ENCODE measurements at regions not wholly inside any gene's neighbourhood (a gene's known extent, or its start where the extent isn't known, plus 50 kb on each side); places are given as distances from the start of the nearest gene placed in this dataset.

- DNase-seq (ENCODE audit: low read depth) = no peak
- H3K4me3 ChIP-seq (ENCODE audit: low read depth, low read length) = no peak overlapping the region
- no peak for TF ChIP-seq CTCF (IDR thresholded peaks at IDR 0.05; ENCODE audit: insufficient read depth, low read length)
Measured at GRCh38 chr5:20609126-20609525, 621.1 kb upstream of the CDH18 start.

DNA sequence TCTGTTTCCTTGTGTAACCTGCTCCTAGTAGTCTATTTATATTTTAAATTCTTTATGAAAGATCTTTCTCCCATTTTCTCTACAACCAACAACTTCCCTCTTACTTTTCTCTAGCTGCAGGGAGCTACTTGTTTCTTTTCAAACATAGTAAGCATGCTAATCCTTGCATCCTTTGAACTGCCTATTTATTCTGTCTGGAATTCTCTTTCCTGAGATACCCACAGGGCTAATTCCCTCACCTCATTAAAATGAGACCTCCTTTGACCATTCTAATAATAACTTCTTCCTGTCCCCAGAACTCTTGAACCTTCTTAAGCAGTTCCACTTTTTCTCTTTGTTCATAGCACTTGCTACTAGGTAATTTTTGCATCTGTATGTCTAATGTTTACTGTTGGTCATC lies 620.6 kb upstream of the CDH18 start:
- H3K4me3 ChIP-seq (ENCODE audit: low read depth, low read length) = no peak overlapping the region
- TF ChIP-seq CTCF (IDR thresholded peaks at IDR 0.05; ENCODE audit: insufficient read depth, low read length) = no peak
- DNase-seq (ENCODE audit: low read depth) = no peak

DNA sequence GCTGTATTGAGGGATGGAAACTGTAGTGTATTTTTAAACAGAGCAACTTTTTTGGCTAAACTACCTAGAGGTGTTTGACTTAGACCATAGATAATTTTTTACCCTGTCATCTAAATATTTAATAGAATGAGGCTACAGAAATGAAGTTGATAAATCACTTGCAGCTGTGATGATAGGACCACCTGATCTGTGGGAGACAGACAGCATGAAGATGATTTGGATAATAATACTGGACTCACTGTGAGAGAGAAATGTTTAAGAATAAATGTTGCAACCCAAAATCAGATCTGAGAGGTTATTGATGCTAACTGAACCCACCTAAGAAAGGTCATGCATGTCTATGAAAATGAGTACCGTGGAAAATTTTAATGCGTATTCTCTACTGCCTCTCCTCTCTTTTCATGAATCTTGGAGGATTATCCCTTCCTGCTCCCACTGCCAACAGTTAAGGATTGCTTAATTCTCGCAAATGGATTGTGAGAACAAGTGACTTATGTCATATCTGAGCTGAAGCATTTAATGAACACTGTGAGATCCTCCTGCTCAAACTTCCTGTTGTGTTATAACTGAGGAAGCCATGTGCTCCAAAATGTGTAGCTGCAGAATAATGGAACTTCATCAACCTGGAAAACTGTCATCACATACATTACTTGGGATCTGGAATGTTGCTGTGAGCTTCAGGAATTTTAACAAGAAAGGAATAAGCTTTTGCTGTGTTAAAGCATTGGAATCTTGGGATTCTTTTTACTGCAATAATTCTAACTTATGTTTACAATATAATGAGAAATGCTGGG lies 617.9 kb upstream of the CDH18 start:
- TF ChIP-seq CTCF (IDR thresholded peaks at IDR 0.05; ENCODE audit: insufficient read depth, low read length) = no peak
- H3K4me3 ChIP-seq (ENCODE audit: low read depth, low read length) = no peak overlapping the region
- DNase-seq (ENCODE audit: low read depth) = peak; percentile 0

- DNase-seq (ENCODE audit: low read depth) = no peak
- TF ChIP-seq CTCF (IDR thresholded peaks at IDR 0.05; ENCODE audit: insufficient read depth, low read length) = no peak
- no peak overlapping the region for H3K4me3 ChIP-seq (ENCODE audit: low read depth, low read length)
Measured at GRCh38 chr5:20604992-20605391, 617.0 kb upstream of the CDH18 start.

DNA sequence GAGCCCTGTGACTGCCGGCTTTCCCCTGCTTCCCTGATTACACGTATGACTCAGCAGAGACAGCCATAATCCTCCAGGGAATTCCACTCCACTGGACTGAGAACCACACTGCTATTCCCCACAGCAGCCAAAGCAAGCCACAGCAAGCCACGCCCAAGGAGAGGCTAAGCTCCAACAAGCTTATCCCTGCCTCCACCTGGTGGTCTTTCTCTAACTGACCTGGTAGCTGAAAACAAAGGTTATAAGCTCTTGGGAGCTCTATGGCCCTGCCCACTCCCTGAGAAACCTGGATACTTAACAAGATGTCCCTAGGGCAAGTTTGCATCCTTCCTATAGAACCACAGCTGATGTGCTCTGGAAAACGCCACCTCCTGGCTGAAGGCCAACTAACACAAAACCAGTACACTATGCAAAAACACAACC lies 613.7 kb upstream of the CDH18 start:
- peak; percentile 66 for DNase-seq (ENCODE audit: low read depth)
- TF ChIP-seq CTCF (IDR thresholded peaks at IDR 0.05; ENCODE audit: insufficient read depth, low read length) = peak; percentile 5
- H3K4me3 ChIP-seq (ENCODE audit: low read depth, low read length) = no peak overlapping the region

GRCh38 chr5:20590356-20590755 lies 602.4 kb upstream of the CDH18 start:
- H3K4me3 ChIP-seq (ENCODE audit: low read depth, low read length) = no peak overlapping the region
- TF ChIP-seq CTCF (IDR thresholded peaks at IDR 0.05; ENCODE audit: insufficient read depth, low read length) = no peak

GRCh38 chr5:20575571-20575970 lies 587.6 kb upstream of the CDH18 start:
- no peak overlapping the region for H3K4me3 ChIP-seq (ENCODE audit: low read depth, low read length)
- DNase-seq (ENCODE audit: low read depth) = peak; percentile 7
- TF ChIP-seq CTCF (IDR thresholded peaks at IDR 0.05; ENCODE audit: insufficient read depth, low read length) = no peak

More at GRCh38 chr5:20590356-20590755, 602.4 kb upstream of the CDH18 start:
- no peak for DNase-seq (ENCODE audit: low read depth)
